Esophagus squamous epithelium (tissue), 5 donors: ENCODE measurements at regions not wholly inside any gene's neighbourhood (a gene's known extent, or its start where the extent isn't known, plus 50 kb on each side); places are given as distances from the start of the nearest gene placed in this dataset.

ENCODE experiments used
- DNase-seq: peaks from one replicate; lab custom pipeline; 2025; lab: John Stamatoyannopoulos, UW
- H3K27ac ChIP-seq, 4 donors: fragments of 200-600 bp; sonication (generic); one replicate each; pipeline ENCODE4 v1.5.1; 2016 to 2019; ENCODE audit warnings: mild to moderate bottlenecking in 1 of 4
- H3K27me3 ChIP-seq, 4 donors: fragments of 200-600 bp; sonication (generic); 1 replicate in 3 of 4; 2 replicates in 1 of 4; pipeline versions ENCODE4 v1.5.1 to v1.6.0; 2017 to 2021; ENCODE audit warnings: antibody characterized with exemption in 1 of 4
- H3K36me3 ChIP-seq, 3 donors: fragments of 200-600 bp; sonication (generic); one replicate each; pipeline ENCODE4 v1.5.1; 2016 to 2019
- H3K4me1 ChIP-seq, 3 donors: fragments of 200-600 bp; sonication (generic); one replicate each; pipeline ENCODE4 v1.5.1; 2017 to 2019
- H3K4me3 ChIP-seq, 4 donors: fragments of 200-600 bp; sonication (generic); 1 replicate in 3 of 4; 2 replicates in 1 of 4; pipeline ENCODE4 v1.5.1; 2016 to 2019; ENCODE audit warnings: mild to moderate bottlenecking in 2 of 4, moderate library complexity in 1 of 4
- H3K9me3 ChIP-seq, 3 donors: fragments of 200-600 bp; sonication (generic); one replicate each; pipeline ENCODE4 v1.5.1; 2016 to 2019
- CTCF ChIP-seq, 6 experiments: fragments of 450-650 bp in 4 of 6; fragments of 200-600 bp in 2 of 6; sonication (generic) in 2 of 6; IDR thresholded peaks; one replicate each; pipeline ENCODE4 v1.5.1; 2016 to 2019; ENCODE audit warnings: antibody characterized with exemption in 6 of 6, mild to moderate bottlenecking in 4 of 6, moderate library complexity in 4 of 6
- POLR2A ChIP-seq, 4 donors: fragments of 450-650 bp; IDR thresholded peaks; one replicate each; pipeline ENCODE4 v1.6.1; 2017; ENCODE audit warnings: antibody characterized with exemption in 4 of 4, mild to moderate bottlenecking in 4 of 4, moderate library complexity in 3 of 4
- WGBS, 2 donors: methylation state at CpG; one replicate each; pipeline ENCODE4 v1.1.5; 2018; 5-methylcytosine and 5-hydroxymethylcytosine counted together
- intact Hi-C: fragments of 100-400 bp; cut with DNase I; formaldehyde crosslinking; loops from one replicate; pipeline ENCODE4 v1.15.0; 2022
- donor health status: DM: yes; HTN: yes; CAD: no.

GRCh38 chr4:126860308-126860707, 772.4 kb upstream of the INTU start:
- Histone ChIP-seq H3K9me3 (no peaks in the 10 kb centered on the region), H3K27me3 (no peaks in the 10 kb centered on the region), H3K36me3 (no peaks in the 10 kb centered on the region), H3K27ac (no peak overlapping the region), H3K4me3 (no peak overlapping the region), H3K4me1 (no peaks in the 10 kb centered on the region)
- TF ChIP-seq CTCF (IDR thresholded peaks at IDR 0.05): no peak
- TF ChIP-seq POLR2A (IDR thresholded peaks at IDR 0.05): no peak
- WGBS, 2 donors: 100% methylated on average over 1 of the region's 1 CpG
- DNase-seq: no peak
- intact Hi-C loops: no loop called here

GRCh38 chr4:126869967-126870366, 762.8 kb upstream of the INTU start:
- intact Hi-C loops: no loop called here
- Histone ChIP-seq H3K4me1 (no peaks in the 10 kb centered on the region), H3K4me3 (no peak overlapping the region), H3K27ac (no peak overlapping the region), H3K9me3 (peaks cover 0 to 7% (median 0%) of the 10 kb centered on the region in 3 donors), H3K27me3 (no peaks in the 10 kb centered on the region), H3K36me3 (no peaks in the 10 kb centered on the region)
- TF ChIP-seq CTCF (IDR thresholded peaks at IDR 0.05): no peak
- no peak for TF ChIP-seq POLR2A (IDR thresholded peaks at IDR 0.05)
- no peak for DNase-seq
- WGBS, 2 donors: 30 to 42% methylated on average over 2 of the region's 2 CpGs

GRCh38 chr4:126871810-126872209, 760.9 kb upstream of the INTU start:
- DNase-seq: no peak
- no peak for TF ChIP-seq POLR2A (IDR thresholded peaks at IDR 0.05)
- no peak for TF ChIP-seq CTCF (IDR thresholded peaks at IDR 0.05)
- H3K36me3 ChIP-seq: no peaks in the 10 kb centered on the region
- no peaks in the 10 kb centered on the region for H3K9me3 ChIP-seq
- intact Hi-C loops: no loop called here
- H3K4me1 ChIP-seq: no peaks in the 10 kb centered on the region
- no peak overlapping the region for H3K4me3 ChIP-seq
- H3K27ac ChIP-seq: no peak overlapping the region
- H3K27me3 ChIP-seq: no peaks in the 10 kb centered on the region

- Histone ChIP-seq H3K27me3 (no peaks in the 10 kb centered on the region), H3K9me3 (no peaks in the 10 kb centered on the region), H3K36me3 (no peaks in the 10 kb centered on the region), H3K4me3 (no peak overlapping the region), H3K27ac (no peak overlapping the region), H3K4me1 (no peaks in the 10 kb centered on the region)
- no peak for TF ChIP-seq POLR2A (IDR thresholded peaks at IDR 0.05)
- TF ChIP-seq CTCF (IDR thresholded peaks at IDR 0.05): no peak
- whole genome bisulfite sequencing, 2 donors: 100% methylated on average over 1 of the region's 19 CpGs; no CpG with 5 or more reads in 1 of the 2 donors
- DNase-seq: no peak
- intact Hi-C loops: no loop called here
Measured at GRCh38 chr4:126874533-126874932, 758.2 kb upstream of the INTU start.

- no peak for TF ChIP-seq CTCF (IDR thresholded peaks at IDR 0.05)
- TF ChIP-seq POLR2A (IDR thresholded peaks at IDR 0.05): no peak
- no peaks in the 10 kb centered on the region for H3K27me3 ChIP-seq
- H3K27ac ChIP-seq: no peak overlapping the region
- no peaks in the 10 kb centered on the region for H3K36me3 ChIP-seq
- H3K4me1 ChIP-seq: no peaks in the 10 kb centered on the region
- H3K4me3 ChIP-seq: no peak overlapping the region
- intact Hi-C loops: no loop called here
- DNase-seq: no peak
- no peaks in the 10 kb centered on the region for H3K9me3 ChIP-seq
Measured at GRCh38 chr4:126888968-126889367, 743.8 kb upstream of the INTU start.
